ENCODE measurements at regions not wholly inside any gene's neighbourhood (a gene's known extent, or its start where the extent isn't known, plus 50 kb on each side); places are given as distances from the start of the nearest gene placed in this dataset.

- H3K27ac ChIP-seq (ENCODE audit: low read depth in 1 of 2, low read length in 2 of 2), result no peak overlapping the region
- no peaks in the 10 kb centered on the region for H3K27me3 ChIP-seq (ENCODE audit: control insufficient read depth in 2 of 2, insufficient read depth in 2 of 2, low read length in 2 of 2)
- no peak overlapping the region for H3K4me3 ChIP-seq (replicated peaks in 1 of 3; ENCODE audit: low read depth in 2 of 3, low read length in 3 of 3)
- H3K4me2 ChIP-seq (replicated peaks; ENCODE audit: extremely low read depth, low read length, poor library complexity, severe bottlenecking), result no peak overlapping the region
- TF ChIP-seq CTCF (IDR thresholded peaks at IDR 0.05), result no peak
- intact Hi-C loops (cut with micrococcal nuclease), result no loop called here
- no peaks in the 10 kb centered on the region for H4K20me1 ChIP-seq (ENCODE audit: insufficient read depth, low read length)
- no peaks in the 10 kb centered on the region for H3K9me3 ChIP-seq (replicated peaks in 1 of 2; ENCODE audit: control insufficient read depth in 1 of 2, insufficient read depth in 1 of 2, low read length in 2 of 2)
- no peak overlapping the region for H3K4me3 Mint-ChIP-seq
- WGBS (ENCODE audit: insufficient coverage), result 93% methylated on average over 6 of the region's 11 CpGs
- no peak overlapping the region for H3K27ac Mint-ChIP-seq
- H3K36me3 Mint-ChIP-seq, result peaks cover 0 to 3% of the 10 kb centered on the region in 2 donors
- peaks cover 0 to 1% (median 0%) of the 10 kb centered on the region in 7 donors for H3K9me3 Mint-ChIP-seq
- H3K79me2 ChIP-seq (ENCODE audit: insufficient read depth, low read length), result no peaks in the 10 kb centered on the region
- peaks cover 20% of the 10 kb centered on the region for H3K4me1 Mint-ChIP-seq
- H3K27me3 Mint-ChIP-seq (ENCODE audit: low read depth in 3 of 3), result peaks cover 0 to 2% (median 2%) of the 10 kb centered on the region in 3 donors
- no peak overlapping the region for H3K9ac ChIP-seq (ENCODE audit: insufficient read depth, low read length, poor library complexity, severe bottlenecking)
- no peak for DNase-seq
- H3K4me1 ChIP-seq (ENCODE audit: control insufficient read depth in 1 of 2, insufficient read depth in 2 of 2, low read length in 2 of 2), result peaks cover 3 to 4% of the 10 kb centered on the region in 2 donors
- no peak overlapping the region for H2AFZ ChIP-seq (ENCODE audit: insufficient read depth, low read depth, low read length, poor library complexity, severe bottlenecking)
- H3K36me3 ChIP-seq (replicated peaks in 1 of 2; ENCODE audit: control insufficient read depth in 1 of 2, insufficient read depth in 2 of 2, low read length in 2 of 2), result no peaks in the 10 kb centered on the region
Measured at GRCh38 chr11:112315861-112316739, 55.4 kb upstream of the PLET1 start.

GRCh38 chr11:112316971-112317370 lies 56.3 kb upstream of the PLET1 start:
- WGBS (ENCODE audit: insufficient coverage), result 100% methylated on average over 1 of the region's 4 CpGs
- no peak overlapping the region for H3K4me3 ChIP-seq (replicated peaks in 1 of 3; ENCODE audit: low read depth in 2 of 3, low read length in 3 of 3)
- no peak overlapping the region for H2AFZ ChIP-seq (ENCODE audit: insufficient read depth, low read depth, low read length, poor library complexity, severe bottlenecking)
- no peaks in the 10 kb centered on the region for H4K20me1 ChIP-seq (ENCODE audit: insufficient read depth, low read length)
- no peak for DNase-seq
- no peak overlapping the region for H3K27ac ChIP-seq (ENCODE audit: low read depth in 1 of 2, low read length in 2 of 2)
- no peak overlapping the region for H3K9ac ChIP-seq (ENCODE audit: insufficient read depth, low read length, poor library complexity, severe bottlenecking)
- H3K79me2 ChIP-seq (ENCODE audit: insufficient read depth, low read length), result no peaks in the 10 kb centered on the region
- no peak for TF ChIP-seq CTCF (IDR thresholded peaks at IDR 0.05)
- no peaks in the 10 kb centered on the region for H3K9me3 ChIP-seq (replicated peaks in 1 of 2; ENCODE audit: control insufficient read depth in 1 of 2, insufficient read depth in 1 of 2, low read length in 2 of 2)
- Mint-ChIP-seq H3K9me3 (peaks cover 0 to 1% (median 0%) of the 10 kb centered on the region in 7 donors), H3K27me3 (ENCODE audit: low read depth in 3 of 3) (peaks cover 0 to 2% (median 2%) of the 10 kb centered on the region in 3 donors), H3K27ac (no peak overlapping the region), H3K4me3 (no peak overlapping the region), H3K4me1 (peaks cover 26% of the 10 kb centered on the region), H3K36me3 (peaks cover 0 to 3% of the 10 kb centered on the region in 2 donors)
- no peaks in the 10 kb centered on the region for H3K36me3 ChIP-seq (replicated peaks in 1 of 2; ENCODE audit: control insufficient read depth in 1 of 2, insufficient read depth in 2 of 2, low read length in 2 of 2)
- no peaks in the 10 kb centered on the region for H3K27me3 ChIP-seq (ENCODE audit: control insufficient read depth in 2 of 2, insufficient read depth in 2 of 2, low read length in 2 of 2)
- peaks cover 11 to 13% of the 10 kb centered on the region in 2 donors for H3K4me1 ChIP-seq (ENCODE audit: control insufficient read depth in 1 of 2, insufficient read depth in 2 of 2, low read length in 2 of 2)
- H3K4me2 ChIP-seq (replicated peaks; ENCODE audit: extremely low read depth, low read length, poor library complexity, severe bottlenecking), result no peak overlapping the region
- intact Hi-C loops (cut with micrococcal nuclease), result no loop called here
